HT-29 (cell line): ENCODE measurements at regions not wholly inside any gene's neighbourhood (a gene's known extent, or its start where the extent isn't known, plus 50 kb on each side); places are given as distances from the start of the nearest gene placed in this dataset.
A peak's percentile ranks its signal among the peaks of the same experiment; 100 is the strongest.
"Not testable (repeated sequence)": the region's sequence is repeated elsewhere in the genome, so short reads cannot be mapped to it uniquely, and the experiment has no call there.

Experiments
- DNase-seq: peaks from one replicate; pipeline ENCODE4 v3.0.0-alpha.2; 2015; ENCODE audit warnings: low spot score

- DNase-seq = no peak
These were observed 394.0 kb upstream of the CXADR start for GRCh38 chr21:17118638-17119384.

- DNase-seq = no peak
These were observed 393.2 kb upstream of the CXADR start for GRCh38 chr21:17119466-17120297.

- not testable (repeated sequence) for DNase-seq
These were observed 385.4 kb upstream of the CXADR start for GRCh38 chr21:17127395-17127794.

GRCh38 chr21:17128132-17128531 is 384.7 kb upstream of the CXADR start:
- DNase-seq = no peak

- DNase-seq = not testable (repeated sequence)
These were observed 373.7 kb upstream of the CXADR start for GRCh38 chr21:17139159-17139558.

GRCh38 chr21:17139696-17140095 is 373.1 kb upstream of the CXADR start:
- DNase-seq = no peak

GRCh38 chr21:17146426-17146825 is 366.4 kb upstream of the CXADR start:
- peak; percentile 12 for DNase-seq

GRCh38 chr21:17159697-17160096 is 353.1 kb upstream of the CXADR start:
- DNase-seq = no peak

- DNase-seq = no peak
These were observed 327.2 kb upstream of the CXADR start for GRCh38 chr21:17185674-17186073.

- no peak for DNase-seq
These were observed 322.9 kb upstream of the CXADR start for GRCh38 chr21:17189963-17190362.

- DNase-seq = no peak
These were observed 321.4 kb upstream of the CXADR start for GRCh38 chr21:17191346-17191993.

- DNase-seq = no peak
These were observed 317.5 kb upstream of the CXADR start for GRCh38 chr21:17195351-17195750.

- DNase-seq = no peak
These were observed 316.9 kb upstream of the CXADR start for GRCh38 chr21:17195976-17196375.

GRCh38 chr21:17196623-17197022 is 316.2 kb upstream of the CXADR start:
- no peak for DNase-seq

GRCh38 chr21:17197996-17198395 is 314.8 kb upstream of the CXADR start:
- no peak for DNase-seq

- no peak for DNase-seq
These were observed 312.6 kb upstream of the CXADR start for GRCh38 chr21:17200250-17200649.

GRCh38 chr21:17201741-17202260 is 311.0 kb upstream of the CXADR start:
- DNase-seq = no peak

- no peak for DNase-seq
These were observed 298.0 kb upstream of the CXADR start for GRCh38 chr21:17214801-17215200.

GRCh38 chr21:17219050-17219449 is 293.8 kb upstream of the CXADR start:
- DNase-seq = not testable (repeated sequence)

GRCh38 chr21:17231124-17231523 is 281.7 kb upstream of the CXADR start:
- no peak for DNase-seq

GRCh38 chr21:17231771-17232170 is 281.1 kb upstream of the CXADR start:
- no peak for DNase-seq

GRCh38 chr21:17238468-17238867 is 274.4 kb upstream of the CXADR start:
- no peak for DNase-seq
